ENCODE measurements at regions not wholly inside any gene's neighbourhood (a gene's known extent, or its start where the extent isn't known, plus 50 kb on each side); places are given as distances from the start of the nearest gene placed in this dataset.

DNA sequence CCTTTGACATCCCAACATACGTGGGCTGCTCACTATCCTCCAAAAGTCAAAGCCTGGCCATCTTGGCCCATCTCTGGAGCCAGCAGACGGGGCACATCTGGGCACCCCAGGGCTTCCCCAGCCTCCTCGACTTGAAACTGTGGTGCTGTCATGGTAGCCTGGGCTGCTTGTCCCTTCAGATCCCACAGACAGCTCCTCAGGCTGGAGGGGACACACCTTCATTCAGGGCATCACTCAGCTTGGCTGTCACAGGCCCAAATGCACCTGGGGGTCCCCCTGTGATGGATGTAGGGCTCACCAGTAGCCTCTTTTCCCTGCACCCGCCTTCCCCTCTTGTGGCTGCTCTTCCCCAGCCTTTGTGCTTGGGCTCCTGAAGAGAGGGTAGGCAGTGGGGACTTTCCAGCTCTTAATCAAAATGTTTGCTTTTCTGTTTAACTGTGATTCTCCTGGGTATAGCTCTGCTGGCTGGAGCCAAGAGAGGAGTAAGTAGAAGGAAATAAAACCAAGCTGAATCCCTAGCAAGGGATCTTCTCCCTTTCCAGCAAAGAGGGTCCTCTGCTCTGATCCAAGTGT is 92.3 kb downstream of the GYPC start:
- H3K4me1 ChIP-seq (ENCODE audit: control insufficient read depth, insufficient read depth, low read length) = peaks cover 1% of the 10 kb centered on the region; the same call in 1 of the 2 replicates
- H3K27ac ChIP-seq (ENCODE audit: low read depth, low read length) = no peak overlapping the region
- H3K36me3 ChIP-seq (ENCODE audit: control insufficient read depth, insufficient read depth, low read length) = no peaks in the 10 kb centered on the region
- no peaks in the 10 kb centered on the region for H3K9me3 ChIP-seq (ENCODE audit: control insufficient read depth, insufficient read depth, low read depth, low read length)
- H3K27me3 ChIP-seq (ENCODE audit: control insufficient read depth, insufficient read depth, low read length) = no peaks in the 10 kb centered on the region
- no peak overlapping the region for H3K4me3 ChIP-seq (ENCODE audit: low read depth, low read length)
- no peak overlapping the region for H3K9ac ChIP-seq (ENCODE audit: low read length)

DNA sequence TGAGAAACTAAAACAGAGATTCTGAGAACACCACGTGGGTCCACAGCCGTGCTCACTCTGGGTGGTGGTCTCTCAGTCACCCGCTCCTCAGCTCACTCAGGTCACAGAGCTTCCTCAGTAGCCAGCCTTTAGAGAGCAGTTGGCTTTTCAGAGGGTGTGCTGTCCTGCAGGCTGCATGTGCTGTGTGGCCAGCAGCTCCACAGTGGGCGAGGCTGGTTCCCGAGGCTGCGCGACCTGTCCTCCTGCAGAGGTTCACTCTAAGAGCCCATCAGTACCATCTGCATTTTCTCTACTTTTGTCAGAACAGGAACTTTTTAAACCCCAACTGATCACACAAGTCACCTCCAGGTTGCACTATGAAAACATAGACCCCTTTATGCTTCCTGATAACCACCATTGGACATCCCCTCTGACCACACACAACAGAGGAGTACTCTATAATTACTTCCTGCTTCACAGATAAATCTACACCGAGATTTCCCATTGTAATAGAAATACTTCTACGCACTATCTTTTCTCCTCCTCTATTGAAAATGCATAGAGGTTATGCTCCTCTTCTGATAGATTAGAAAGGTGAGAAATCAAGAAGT is 93.1 kb downstream of the GYPC start:
- no peaks in the 10 kb centered on the region for H3K9me3 ChIP-seq (ENCODE audit: control insufficient read depth, insufficient read depth, low read depth, low read length)
- no peak overlapping the region for H3K9ac ChIP-seq (ENCODE audit: low read length)
- no peaks in the 10 kb centered on the region for H3K27me3 ChIP-seq (ENCODE audit: control insufficient read depth, insufficient read depth, low read length)
- H3K27ac ChIP-seq (ENCODE audit: low read depth, low read length) = no peak overlapping the region
- H3K36me3 ChIP-seq (ENCODE audit: control insufficient read depth, insufficient read depth, low read length) = no peaks in the 10 kb centered on the region
- H3K4me3 ChIP-seq (ENCODE audit: low read depth, low read length) = no peak overlapping the region
- H3K4me1 ChIP-seq (ENCODE audit: control insufficient read depth, insufficient read depth, low read length) = peaks cover 8% of the 10 kb centered on the region

DNA sequence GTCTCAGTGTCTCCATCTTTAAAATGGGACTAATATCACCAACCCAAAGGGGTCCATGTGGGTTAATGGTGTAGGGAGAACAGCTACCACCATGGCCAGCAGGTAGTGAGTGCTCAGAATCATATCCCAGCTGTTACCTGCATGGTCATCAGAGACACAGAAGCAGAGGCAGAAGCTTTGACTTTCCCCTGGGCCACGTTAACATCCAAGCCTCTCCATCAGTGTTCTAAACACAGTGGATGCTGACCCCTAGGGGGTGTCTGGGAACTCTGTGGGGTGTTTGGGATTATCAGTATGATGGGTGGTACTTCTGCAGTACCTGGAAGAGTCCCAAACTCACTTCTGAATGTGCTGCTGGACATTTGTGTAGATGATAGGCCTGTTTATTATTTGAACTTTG is 93.6 kb downstream of the GYPC start:
- H3K4me3 ChIP-seq (ENCODE audit: low read depth, low read length) = no peak overlapping the region
- H3K9me3 ChIP-seq (ENCODE audit: control insufficient read depth, insufficient read depth, low read depth, low read length) = no peaks in the 10 kb centered on the region
- peaks cover 11% of the 10 kb centered on the region for H3K4me1 ChIP-seq (ENCODE audit: control insufficient read depth, insufficient read depth, low read length)
- no peaks in the 10 kb centered on the region for H3K27me3 ChIP-seq (ENCODE audit: control insufficient read depth, insufficient read depth, low read length)
- no peaks in the 10 kb centered on the region for H3K36me3 ChIP-seq (ENCODE audit: control insufficient read depth, insufficient read depth, low read length)
- H3K27ac ChIP-seq (ENCODE audit: low read depth, low read length) = no peak overlapping the region
- no peak overlapping the region for H3K9ac ChIP-seq (ENCODE audit: low read length)

DNA sequence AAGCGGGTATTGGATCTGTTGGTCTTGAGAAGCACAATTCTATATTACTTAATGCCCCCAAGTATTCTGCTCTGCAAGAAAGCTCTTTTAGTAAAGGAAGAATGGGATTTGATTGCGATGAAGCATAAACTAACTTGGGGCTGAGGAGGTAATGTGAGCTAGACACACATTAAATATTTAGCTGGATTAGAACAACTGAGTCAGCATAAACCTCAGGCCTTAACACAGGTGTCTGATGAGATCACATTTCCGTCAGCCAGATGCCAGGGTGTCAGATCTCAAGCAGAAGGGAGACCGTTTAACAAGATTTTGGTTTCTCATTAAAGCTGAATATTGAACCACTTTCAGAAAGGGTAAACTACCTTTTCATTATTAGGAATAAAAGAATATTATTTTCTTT is 94.5 kb downstream of the GYPC start:
- no peak overlapping the region for H3K4me3 ChIP-seq (ENCODE audit: low read depth, low read length)

DNA sequence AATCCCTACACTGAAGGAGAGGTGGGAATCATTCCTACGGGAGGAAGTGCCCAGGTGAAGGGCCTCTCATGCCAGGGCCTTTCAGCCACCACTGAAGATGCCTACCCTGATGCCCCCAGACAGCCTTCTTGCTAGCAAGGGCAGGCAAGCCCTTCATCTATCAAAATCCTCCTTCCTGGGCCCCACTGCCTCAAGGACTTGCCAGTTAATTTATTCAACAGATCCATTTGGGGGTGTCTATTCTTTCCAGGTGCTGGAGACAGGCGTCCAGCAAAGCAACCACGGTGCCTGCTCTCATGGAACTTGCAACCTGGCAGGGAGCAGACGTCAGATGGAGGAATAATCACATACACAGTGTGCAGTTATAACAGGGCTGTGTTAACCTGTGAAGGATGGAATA is 95.5 kb downstream of the GYPC start:
- no peak overlapping the region for H3K9ac ChIP-seq (ENCODE audit: low read length)
- peaks cover 12% of the 10 kb centered on the region for H3K9me3 ChIP-seq (ENCODE audit: control insufficient read depth, insufficient read depth, low read depth, low read length)

More for the DNA sequence above, 94.5 kb downstream of the GYPC start:
- no peak overlapping the region for H3K27ac ChIP-seq (ENCODE audit: low read depth, low read length)
- peaks cover 11% of the 10 kb centered on the region for H3K4me1 ChIP-seq (ENCODE audit: control insufficient read depth, insufficient read depth, low read length)
- H3K36me3 ChIP-seq (ENCODE audit: control insufficient read depth, insufficient read depth, low read length) = no peaks in the 10 kb centered on the region
- no peak overlapping the region for H3K9ac ChIP-seq (ENCODE audit: low read length)
- H3K27me3 ChIP-seq (ENCODE audit: control insufficient read depth, insufficient read depth, low read length) = no peaks in the 10 kb centered on the region
- H3K9me3 ChIP-seq (ENCODE audit: control insufficient read depth, insufficient read depth, low read depth, low read length) = peaks cover 2% of the 10 kb centered on the region; the same call in 1 of the 2 replicates

DNA sequence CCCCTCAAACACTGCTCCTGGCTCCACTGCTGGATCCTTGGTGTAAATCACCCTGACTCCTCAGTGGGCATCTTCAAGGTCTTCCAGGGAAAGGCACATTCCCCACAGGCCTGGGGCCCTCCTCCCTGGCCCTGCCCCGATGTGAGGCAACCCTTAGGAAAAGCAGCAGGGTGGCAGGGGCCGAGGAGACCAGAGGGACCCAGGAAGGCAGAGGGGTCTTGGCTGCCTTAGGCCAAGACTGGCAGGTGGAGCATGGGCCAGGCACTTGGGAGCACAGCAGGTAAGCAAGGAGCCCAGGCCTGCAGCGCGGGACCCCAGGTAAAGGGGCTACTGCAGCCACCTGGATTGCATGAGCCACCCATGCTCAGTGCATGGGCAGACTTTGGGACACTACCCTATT is 96.9 kb downstream of the GYPC start:
- no peak overlapping the region for H3K9ac ChIP-seq (ENCODE audit: low read length)
- no peaks in the 10 kb centered on the region for H3K27me3 ChIP-seq (ENCODE audit: control insufficient read depth, insufficient read depth, low read length)
- no peak overlapping the region for H3K27ac ChIP-seq (ENCODE audit: low read depth, low read length)
- H3K9me3 ChIP-seq (ENCODE audit: control insufficient read depth, insufficient read depth, low read depth, low read length) = peaks cover 13% of the 10 kb centered on the region
- H3K4me1 ChIP-seq (ENCODE audit: control insufficient read depth, insufficient read depth, low read length) = peaks cover 11% of the 10 kb centered on the region
- H3K4me3 ChIP-seq (ENCODE audit: low read depth, low read length) = no peak overlapping the region
- no peaks in the 10 kb centered on the region for H3K36me3 ChIP-seq (ENCODE audit: control insufficient read depth, insufficient read depth, low read length)

More for the DNA sequence above, 95.5 kb downstream of the GYPC start:
- no peak overlapping the region for H3K27ac ChIP-seq (ENCODE audit: low read depth, low read length)
- H3K36me3 ChIP-seq (ENCODE audit: control insufficient read depth, insufficient read depth, low read length) = no peaks in the 10 kb centered on the region
- no peak overlapping the region for H3K4me3 ChIP-seq (ENCODE audit: low read depth, low read length)
- H3K4me1 ChIP-seq (ENCODE audit: control insufficient read depth, insufficient read depth, low read length) = peaks cover 11% of the 10 kb centered on the region
- no peaks in the 10 kb centered on the region for H3K27me3 ChIP-seq (ENCODE audit: control insufficient read depth, insufficient read depth, low read length)

DNA sequence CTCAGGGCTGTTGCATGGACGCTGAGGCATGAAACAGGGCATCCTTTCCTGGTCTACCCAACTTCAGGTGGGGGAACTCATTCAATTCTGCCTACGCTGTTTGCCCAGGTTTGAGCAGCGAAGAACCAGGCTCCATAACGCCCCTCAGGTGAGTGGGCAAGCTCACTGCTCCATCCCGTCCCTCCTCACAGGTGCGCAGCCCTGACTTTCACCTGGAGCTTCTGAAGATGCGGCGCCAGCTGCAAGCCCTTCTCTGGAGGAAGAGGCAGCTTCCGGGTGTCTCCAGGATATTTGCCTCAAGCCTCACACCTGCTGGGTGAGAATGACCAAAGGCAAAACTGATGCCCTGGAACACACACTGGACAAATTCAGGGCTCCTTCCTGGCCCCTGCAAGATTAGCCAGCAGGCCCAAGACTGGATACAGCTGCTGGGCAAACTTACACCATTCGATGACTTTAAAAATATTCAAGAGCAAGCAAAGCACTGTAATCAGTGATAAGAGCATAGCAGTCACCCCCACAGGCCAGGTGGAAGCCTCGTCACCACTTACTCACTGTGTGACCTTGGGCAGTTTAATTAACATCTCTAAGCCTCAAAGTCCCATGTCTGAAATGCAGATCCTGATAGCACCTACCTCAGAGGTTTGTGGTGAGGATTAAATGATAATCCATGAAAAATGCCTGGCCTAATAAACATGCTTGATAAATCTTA is 97.7 kb downstream of the GYPC start:
- no peak overlapping the region for H3K4me3 ChIP-seq (ENCODE audit: low read depth, low read length)
- H3K36me3 ChIP-seq (ENCODE audit: control insufficient read depth, insufficient read depth, low read length) = no peaks in the 10 kb centered on the region
- H3K4me1 ChIP-seq (ENCODE audit: control insufficient read depth, insufficient read depth, low read length) = peaks cover 18% of the 10 kb centered on the region
- H3K9ac ChIP-seq (ENCODE audit: low read length) = no peak overlapping the region
- no peak overlapping the region for H3K27ac ChIP-seq (ENCODE audit: low read depth, low read length)
- H3K27me3 ChIP-seq (ENCODE audit: control insufficient read depth, insufficient read depth, low read length) = no peaks in the 10 kb centered on the region
- H3K9me3 ChIP-seq (ENCODE audit: control insufficient read depth, insufficient read depth, low read depth, low read length) = peaks cover 13% of the 10 kb centered on the region

DNA sequence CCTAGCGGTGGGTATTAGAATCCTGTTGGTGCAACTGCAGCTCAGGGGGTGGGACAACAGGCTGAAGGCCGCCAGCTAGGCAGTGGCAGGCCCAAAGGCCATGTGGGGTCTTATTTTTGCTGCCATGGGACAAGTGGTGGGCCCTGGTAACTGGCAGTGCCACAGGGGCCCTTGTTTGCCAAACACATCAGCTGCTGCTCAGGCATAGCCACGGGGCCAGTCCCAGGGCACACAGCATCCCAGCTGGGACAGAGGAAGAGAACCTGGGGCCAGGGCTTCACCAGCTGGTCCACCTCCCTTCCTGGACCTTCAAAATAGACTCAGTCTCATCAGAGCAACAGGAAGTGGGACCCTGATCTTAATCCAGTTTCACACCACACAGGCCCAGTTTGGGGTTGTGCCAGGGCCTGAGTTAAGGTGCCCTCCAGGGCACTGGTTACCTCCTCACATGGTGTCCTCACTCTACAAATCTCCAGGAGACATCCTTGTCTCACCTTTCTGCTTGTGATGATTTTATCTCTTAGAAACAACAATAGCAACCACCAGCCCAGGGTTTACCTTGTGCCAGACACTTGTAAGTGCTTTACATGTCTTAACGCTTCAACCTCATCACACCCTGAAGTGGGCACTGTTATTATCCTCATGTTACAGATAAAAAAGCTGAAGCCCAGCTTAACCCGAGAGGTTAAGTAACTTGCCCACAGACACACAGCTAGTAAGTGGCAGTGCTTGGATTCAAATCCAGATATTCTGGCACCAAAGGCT is 98.5 kb downstream of the GYPC start:
- Histone ChIP-seq H3K27me3 (ENCODE audit: control insufficient read depth, insufficient read depth, low read length) (no peaks in the 10 kb centered on the region), H3K4me1 (ENCODE audit: control insufficient read depth, insufficient read depth, low read length) (peaks cover 23% of the 10 kb centered on the region), H3K27ac (ENCODE audit: low read depth, low read length) (no peak overlapping the region), H3K4me3 (ENCODE audit: low read depth, low read length) (no peak overlapping the region), H3K9me3 (ENCODE audit: control insufficient read depth, insufficient read depth, low read depth, low read length) (peaks cover 13% of the 10 kb centered on the region), H3K9ac (ENCODE audit: low read length) (no peak overlapping the region), H3K36me3 (ENCODE audit: control insufficient read depth, insufficient read depth, low read length) (no peaks in the 10 kb centered on the region)

DNA sequence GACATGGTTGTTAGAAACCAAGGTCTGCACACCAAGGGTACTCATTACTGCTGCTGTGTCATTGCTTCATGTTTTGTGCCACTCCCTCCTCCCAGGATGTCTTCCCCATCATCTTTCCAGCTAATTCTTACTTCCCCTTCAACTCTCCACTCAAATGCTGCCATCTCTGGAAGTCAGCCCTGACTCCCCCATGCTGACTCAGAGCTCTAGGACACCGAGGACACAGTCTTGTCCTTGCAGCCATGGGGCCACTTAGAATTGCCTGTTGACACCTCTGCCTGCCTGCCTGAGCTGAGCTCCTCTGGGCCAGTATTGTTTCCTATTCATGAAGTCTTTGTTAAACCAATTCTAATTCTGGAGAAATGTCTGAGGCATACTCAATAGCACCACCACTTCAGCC is 100.2 kb downstream of the GYPC start:
- Histone ChIP-seq H3K4me3 (ENCODE audit: low read depth, low read length) (no peak overlapping the region), H3K27me3 (ENCODE audit: control insufficient read depth, insufficient read depth, low read length) (no peaks in the 10 kb centered on the region), H3K4me1 (ENCODE audit: control insufficient read depth, insufficient read depth, low read length) (peaks cover 23% of the 10 kb centered on the region), H3K27ac (ENCODE audit: low read depth, low read length) (no peak overlapping the region), H3K36me3 (ENCODE audit: control insufficient read depth, insufficient read depth, low read length) (no peaks in the 10 kb centered on the region), H3K9me3 (ENCODE audit: control insufficient read depth, insufficient read depth, low read depth, low read length) (peaks cover 13% of the 10 kb centered on the region), H3K9ac (ENCODE audit: low read length) (no peak overlapping the region)

DNA sequence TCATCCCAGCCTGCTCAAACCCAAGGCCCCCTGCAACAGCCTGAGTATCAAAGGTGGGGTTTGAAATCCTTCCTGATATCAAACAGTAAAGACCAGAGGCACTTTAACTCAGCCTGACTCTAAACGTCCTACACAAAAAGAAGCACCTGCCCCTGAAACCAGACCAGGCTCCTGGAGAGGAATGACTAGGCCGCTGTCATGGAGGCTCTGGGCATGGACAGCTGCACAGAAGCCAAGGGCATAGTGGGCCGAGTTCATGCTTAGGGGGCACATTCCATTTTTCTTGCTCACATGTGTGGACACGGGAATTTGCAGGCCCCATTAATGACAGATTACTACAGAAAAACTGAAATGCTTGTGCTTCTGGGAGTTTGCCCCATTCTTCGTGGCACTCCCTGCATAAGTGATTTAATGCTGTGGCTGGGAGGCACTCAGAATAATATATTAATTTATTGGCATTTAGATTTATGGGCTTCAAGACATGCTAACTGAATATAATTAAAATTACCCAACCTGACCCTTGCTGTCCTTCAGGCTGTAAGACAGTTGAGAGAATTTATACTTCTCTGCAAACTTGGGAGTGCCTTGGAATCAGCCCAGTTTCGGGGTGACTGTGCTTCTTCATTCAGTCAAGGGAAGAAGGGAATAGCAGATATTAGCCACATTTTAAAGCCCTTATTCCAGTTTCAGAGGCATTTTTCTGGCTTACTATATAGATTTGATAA is 105.5 kb downstream of the GYPC start:
- Histone ChIP-seq H3K36me3 (ENCODE audit: control insufficient read depth, insufficient read depth, low read length) (no peaks in the 10 kb centered on the region), H3K27me3 (ENCODE audit: control insufficient read depth, insufficient read depth, low read length) (no peaks in the 10 kb centered on the region; the same call in 1 of the 2 replicates), H3K4me1 (ENCODE audit: control insufficient read depth, insufficient read depth, low read length) (peaks cover 12% of the 10 kb centered on the region), H3K9me3 (ENCODE audit: control insufficient read depth, insufficient read depth, low read depth, low read length) (peaks cover 2% of the 10 kb centered on the region; the same call in 1 of the 2 replicates), H3K4me3 (ENCODE audit: low read depth, low read length) (no peak overlapping the region), H3K27ac (ENCODE audit: low read depth, low read length) (no peak overlapping the region), H3K9ac (ENCODE audit: low read length) (no peak overlapping the region)
